ENCODE measurements at regions not wholly inside any gene's neighbourhood (a gene's known extent, or its start where the extent isn't known, plus 50 kb on each side); places are given as distances from the start of the nearest gene placed in this dataset.

- DNase-seq: no peak
These were observed 95.6 kb upstream of the ZNF608 start for GRCh38 chr5:124841829-124842712.

GRCh38 chr5:124842725-124843595 is 96.5 kb upstream of the ZNF608 start:
- DNase-seq: no peak

GRCh38 chr5:124843596-124843899 is 97.1 kb upstream of the ZNF608 start:
- DNase-seq: no peak

- no peak for DNase-seq
These were observed 98.0 kb upstream of the ZNF608 start for GRCh38 chr5:124844371-124844920.

GRCh38 chr5:124847907-124848306 is 101.5 kb upstream of the ZNF608 start:
- DNase-seq: no peak

- DNase-seq: no peak
These were observed 103.3 kb upstream of the ZNF608 start for GRCh38 chr5:124849774-124850173.

GRCh38 chr5:124856726-124857125 is 110.3 kb upstream of the ZNF608 start:
- no peak for DNase-seq

- DNase-seq: no peak
These were observed 112.2 kb upstream of the ZNF608 start for GRCh38 chr5:124858612-124859011.

- no peak for DNase-seq
These were observed 112.6 kb upstream of the ZNF608 start for GRCh38 chr5:124859027-124859426.

- no peak for DNase-seq
These were observed 113.3 kb upstream of the ZNF608 start for GRCh38 chr5:124859556-124860290.

GRCh38 chr5:124860291-124860655 is 113.8 kb upstream of the ZNF608 start:
- DNase-seq: no peak

- no peak for DNase-seq
These were observed 118.6 kb upstream of the ZNF608 start for GRCh38 chr5:124865066-124865465.

GRCh38 chr5:124865603-124866354 is 119.3 kb upstream of the ZNF608 start:
- DNase-seq: no peak

- peak in 1 of 5 experiments; percentile 6 for DNase-seq
These were observed 120.1 kb upstream of the ZNF608 start for GRCh38 chr5:124866355-124867136.

- peak in 1 of 5 experiments; percentile 7 for DNase-seq
These were observed 120.8 kb upstream of the ZNF608 start for GRCh38 chr5:124867137-124867704.

GRCh38 chr5:124868676-124869075 is 122.2 kb upstream of the ZNF608 start:
- DNase-seq: no peak

- no peak for DNase-seq
These were observed 123.1 kb upstream of the ZNF608 start for GRCh38 chr5:124869426-124870033.

- no peak for DNase-seq
These were observed 123.6 kb upstream of the ZNF608 start for GRCh38 chr5:124870070-124870469.

GRCh38 chr5:124871303-124871702 is 124.9 kb upstream of the ZNF608 start:
- no peak for DNase-seq

- no peak for DNase-seq
These were observed 125.6 kb upstream of the ZNF608 start for GRCh38 chr5:124872086-124872485.

Data from T-helper 2 cell (primary cell).